ENCODE measurements at regions not wholly inside any gene's neighbourhood (a gene's known extent, or its start where the extent isn't known, plus 50 kb on each side); places are given as distances from the start of the nearest gene placed in this dataset.

- H3K27ac ChIP-seq (ENCODE audit: insufficient read depth, low read length), result no peak overlapping the region
- H3K36me3 ChIP-seq (ENCODE audit: control insufficient read depth, insufficient read depth, low read length), result no peaks in the 10 kb centered on the region
- H3K9ac ChIP-seq (ENCODE audit: insufficient read depth, low read length), result no peak overlapping the region
- no peaks in the 10 kb centered on the region for H3K4me1 ChIP-seq (ENCODE audit: control insufficient read depth, extremely low read depth, insufficient read depth, low read length)
- no peaks in the 10 kb centered on the region for H3K27me3 ChIP-seq (ENCODE audit: control insufficient read depth, insufficient read depth, low read length)
- H3K9me3 ChIP-seq (ENCODE audit: control insufficient read depth, insufficient read depth, low read depth, low read length), result no peaks in the 10 kb centered on the region
- DNase-seq (ENCODE audit: low read depth in 2 of 2), result peak in 1 of 2 donors; percentile 50
- no peak overlapping the region for H3K4me2 ChIP-seq (ENCODE audit: extremely low read depth, insufficient read depth, low read length)
- H2AFZ ChIP-seq (ENCODE audit: low read length), result no peak overlapping the region
- no peak overlapping the region for H3K4me3 ChIP-seq (replicated peaks in 1 of 4; ENCODE audit: control extremely low read depth in 1 of 4, insufficient read depth in 1 of 4, low read depth in 3 of 4, low read length in 4 of 4)
- H3K79me2 ChIP-seq (ENCODE audit: control insufficient read depth, insufficient read depth, low read length), result no peaks in the 10 kb centered on the region
- H4K20me1 ChIP-seq (ENCODE audit: control insufficient read depth, extremely low read depth, insufficient read depth, low read length), result no peaks in the 10 kb centered on the region
- TF ChIP-seq CTCF (conservative IDR thresholded peaks at IDR 0.05 in 1 of 2, IDR thresholded peaks at IDR 0.05 in 1 of 2; ENCODE audit: low read depth in 1 of 2, low read length in 2 of 2), result no peak
These were observed 189.3 kb downstream of the NECTIN3 start for GRCh38 chr3:111260878-111261277.

- Histone ChIP-seq H3K4me2 (ENCODE audit: extremely low read depth, insufficient read depth, low read length) (no peak overlapping the region), H3K36me3 (ENCODE audit: control insufficient read depth, insufficient read depth, low read length) (no peaks in the 10 kb centered on the region), H3K27me3 (ENCODE audit: control insufficient read depth, insufficient read depth, low read length) (no peaks in the 10 kb centered on the region), H4K20me1 (ENCODE audit: control insufficient read depth, extremely low read depth, insufficient read depth, low read length) (no peaks in the 10 kb centered on the region), H3K9me3 (ENCODE audit: control insufficient read depth, insufficient read depth, low read depth, low read length) (no peaks in the 10 kb centered on the region), H3K79me2 (ENCODE audit: control insufficient read depth, insufficient read depth, low read length) (no peaks in the 10 kb centered on the region), H2AFZ (ENCODE audit: low read length) (no peak overlapping the region), H3K4me1 (ENCODE audit: control insufficient read depth, extremely low read depth, insufficient read depth, low read length) (no peaks in the 10 kb centered on the region), H3K4me3 (replicated peaks in 1 of 4; ENCODE audit: control extremely low read depth in 1 of 4, insufficient read depth in 1 of 4, low read depth in 3 of 4, low read length in 4 of 4) (no peak overlapping the region), H3K27ac (ENCODE audit: insufficient read depth, low read length) (no peak overlapping the region), H3K9ac (ENCODE audit: insufficient read depth, low read length) (no peak overlapping the region)
- DNase-seq (ENCODE audit: low read depth in 2 of 2), result peak in 1 of 2 donors; percentile 1
- TF ChIP-seq CTCF (conservative IDR thresholded peaks at IDR 0.05 in 1 of 2, IDR thresholded peaks at IDR 0.05 in 1 of 2; ENCODE audit: low read depth in 1 of 2, low read length in 2 of 2) (no peak), EZH2 (IDR thresholded peaks at IDR 0.05; ENCODE audit: low read length, missing control alignments) (no peak)
These were observed 198.2 kb downstream of the NECTIN3 start for GRCh38 chr3:111269777-111270176.

GRCh38 chr3:111277226-111277625, 205.6 kb downstream of the NECTIN3 start:
- Histone ChIP-seq H3K36me3 (ENCODE audit: control insufficient read depth, insufficient read depth, low read length) (no peaks in the 10 kb centered on the region), H4K20me1 (ENCODE audit: control insufficient read depth, extremely low read depth, insufficient read depth, low read length) (no peaks in the 10 kb centered on the region), H3K4me2 (ENCODE audit: extremely low read depth, insufficient read depth, low read length) (no peak overlapping the region), H3K4me1 (ENCODE audit: control insufficient read depth, extremely low read depth, insufficient read depth, low read length) (no peaks in the 10 kb centered on the region), H3K27ac (ENCODE audit: insufficient read depth, low read length) (no peak overlapping the region), H3K79me2 (ENCODE audit: control insufficient read depth, insufficient read depth, low read length) (no peaks in the 10 kb centered on the region), H3K27me3 (ENCODE audit: control insufficient read depth, insufficient read depth, low read length) (no peaks in the 10 kb centered on the region), H3K9me3 (ENCODE audit: control insufficient read depth, insufficient read depth, low read depth, low read length) (no peaks in the 10 kb centered on the region), H3K9ac (ENCODE audit: insufficient read depth, low read length) (no peak overlapping the region), H2AFZ (ENCODE audit: low read length) (no peak overlapping the region), H3K4me3 (replicated peaks in 1 of 4; ENCODE audit: control extremely low read depth in 1 of 4, insufficient read depth in 1 of 4, low read depth in 3 of 4, low read length in 4 of 4) (peak overlapping the region in 1 of 4 experiments; percentile 24)
- TF ChIP-seq CTCF (conservative IDR thresholded peaks at IDR 0.05 in 1 of 2, IDR thresholded peaks at IDR 0.05 in 1 of 2; ENCODE audit: low read depth in 1 of 2, low read length in 2 of 2), result peak; percentile 41 to 44
- TF ChIP-seq EZH2 (IDR thresholded peaks at IDR 0.05; ENCODE audit: low read length, missing control alignments), result no peak
- DNase-seq (ENCODE audit: low read depth in 2 of 2), result peak; percentile 57 to 72

Data from fibroblast of lung (primary cell).